Psoas muscle (tissue), 7 donors: ENCODE measurements at regions not wholly inside any gene's neighbourhood (a gene's known extent, or its start where the extent isn't known, plus 50 kb on each side); places are given as distances from the start of the nearest gene placed in this dataset.

Experiments
- ATAC-seq, 4 donors: fragments of 200-7000 bp; cut with Tn5 transposase; one replicate each; pipeline ENCODE4 v1.9.1; 2020; ENCODE audit warnings: moderate library complexity in 3 of 4, mild to moderate bottlenecking in 2 of 4
- DNase-seq, 2 donors: peaks; one replicate each; pipeline ENCODE4 v3.0.0-alpha.2; 2020
- H3K27ac ChIP-seq: fragments of 200-600 bp; one replicate; pipeline ENCODE4 v1.8.0; 2022
- H3K27me3 ChIP-seq, 3 donors: fragments of 200-600 bp in 1 of 3; one replicate each; pipeline versions ENCODE4 v1.6.1 to v1.8.0; 2013 to 2022; ENCODE audit warnings: low read length in 2 of 3, mild to moderate bottlenecking in 2 of 3, moderate library complexity in 1 of 3; ENCODE audit not compliant: insufficient read depth in 3 of 3
- H3K36me3 ChIP-seq, 2 donors: fragments of 200-600 bp in 1 of 2; one replicate each; pipeline versions ENCODE4 v1.6.1 to v1.8.0; 2013 to 2022; ENCODE audit warnings: low read depth in 1 of 2, mild to moderate bottlenecking in 1 of 2, moderate library complexity in 1 of 2; ENCODE audit not compliant: insufficient read depth in 1 of 2
- H3K4me1 ChIP-seq: fragments of 200-600 bp; one replicate; pipeline ENCODE4 v1.8.0; 2022
- H3K4me3 ChIP-seq: fragments of 200-600 bp; one replicate; pipeline ENCODE4 v1.8.0; 2022; ENCODE audit warnings: mild to moderate bottlenecking
- H3K9me3 ChIP-seq: fragments of 200-600 bp; one replicate; pipeline ENCODE4 v1.8.0; 2022
- WGBS, 3 donors: extraction: QIAGEN DNeasy Blood & Tissue Kit; methylation state at CpG; one replicate each; pipeline versions ENCODE4 v1.1.6 to v1.1.7; 2013; 5-methylcytosine and 5-hydroxymethylcytosine counted together
- intact Hi-C, 2 donors: fragments of 100-400 bp; cut with DNase I; formaldehyde crosslinking; loops; one replicate each; pipeline versions ENCODE4 v1.11.0 to v1.14.2; 2022
- TF ChIP-seq, protein P1 (sequence below): fragments of 200-600 bp; IDR thresholded peaks from one replicate; pipeline ENCODE4 v1.8.0; 2022; ENCODE audit warnings: antibody characterized with exemption
- donor health status: healthy with polysubstance abuse.
- donor health status: DM: no; HTN: no; CAD: no; lungs with moderate emphysema.
- donor health status: Bipolar disorder and iron deficiency.
- donor health status: healthy.
- donor health status: DM: yes; HTN: yes; CAD: no.
- donor health status: DM: no; HTN: no; CAD: no.
- donor health status: DM: yes; HTN: yes; CAD: no.

DNA sequence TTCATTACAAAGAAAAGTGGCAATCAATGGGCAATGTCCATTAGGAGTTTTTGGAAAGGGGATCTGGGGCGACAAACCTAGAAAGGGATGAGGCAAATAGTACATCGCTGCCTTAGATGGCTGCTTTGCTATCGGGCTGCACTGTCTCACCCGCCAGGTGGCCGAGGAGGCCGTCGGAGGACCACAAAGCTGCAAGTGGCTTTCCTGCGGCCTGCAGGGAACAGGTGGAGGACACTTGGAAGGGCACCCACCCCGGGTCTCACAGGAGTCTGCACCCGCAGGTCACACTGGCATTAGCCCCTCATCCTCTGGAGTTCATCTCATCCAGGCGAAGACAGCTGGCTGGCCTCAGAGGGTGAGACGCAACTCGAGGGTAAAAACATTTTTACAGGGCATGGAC lies 1392.5 kb downstream of the AACS start:
- Histone ChIP-seq H3K36me3 (no peaks in the 10 kb centered on the region), H3K4me3 (no peak overlapping the region), H3K9me3 (no peaks in the 10 kb centered on the region), H3K4me1 (no peaks in the 10 kb centered on the region), H3K27ac (no peak overlapping the region), H3K27me3 (peaks cover 0 to 2% (median 0%) of the 10 kb centered on the region in 3 donors)
- no peak for DNase-seq
- intact Hi-C loops: no loop called here
- WGBS, 3 donors: 84 to 88% (median 85%) methylated on average over 13 of the region's 13 CpGs
- no peak for ATAC-seq
- TF ChIP-seq, protein P1, sequence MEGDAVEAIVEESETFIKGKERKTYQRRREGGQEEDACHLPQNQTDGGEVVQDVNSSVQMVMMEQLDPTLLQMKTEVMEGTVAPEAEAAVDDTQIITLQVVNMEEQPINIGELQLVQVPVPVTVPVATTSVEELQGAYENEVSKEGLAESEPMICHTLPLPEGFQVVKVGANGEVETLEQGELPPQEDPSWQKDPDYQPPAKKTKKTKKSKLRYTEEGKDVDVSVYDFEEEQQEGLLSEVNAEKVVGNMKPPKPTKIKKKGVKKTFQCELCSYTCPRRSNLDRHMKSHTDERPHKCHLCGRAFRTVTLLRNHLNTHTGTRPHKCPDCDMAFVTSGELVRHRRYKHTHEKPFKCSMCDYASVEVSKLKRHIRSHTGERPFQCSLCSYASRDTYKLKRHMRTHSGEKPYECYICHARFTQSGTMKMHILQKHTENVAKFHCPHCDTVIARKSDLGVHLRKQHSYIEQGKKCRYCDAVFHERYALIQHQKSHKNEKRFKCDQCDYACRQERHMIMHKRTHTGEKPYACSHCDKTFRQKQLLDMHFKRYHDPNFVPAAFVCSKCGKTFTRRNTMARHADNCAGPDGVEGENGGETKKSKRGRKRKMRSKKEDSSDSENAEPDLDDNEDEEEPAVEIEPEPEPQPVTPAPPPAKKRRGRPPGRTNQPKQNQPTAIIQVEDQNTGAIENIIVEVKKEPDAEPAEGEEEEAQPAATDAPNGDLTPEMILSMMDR: no peak

DNA sequence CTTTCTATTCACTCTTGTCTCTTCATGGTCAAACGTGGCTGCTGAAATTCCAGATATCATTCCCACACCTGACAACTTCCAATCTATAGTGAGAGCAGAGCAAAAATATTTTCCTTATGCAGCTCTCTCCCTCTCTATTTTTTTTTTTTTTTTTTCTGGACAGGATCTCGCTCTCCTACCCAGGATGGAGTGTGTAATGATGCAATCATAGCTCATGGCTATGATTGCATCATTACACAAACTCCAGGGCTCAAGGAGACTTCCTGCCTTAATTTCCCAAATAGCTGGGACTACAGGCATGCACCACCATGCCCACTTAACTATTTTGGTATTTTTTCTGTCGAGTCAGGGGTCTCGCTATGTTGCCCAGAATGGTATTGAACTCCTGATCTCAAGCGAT lies 1398.9 kb downstream of the AACS start:
- H3K27ac ChIP-seq: no peak overlapping the region
- no peaks in the 10 kb centered on the region for H3K9me3 ChIP-seq
- intact Hi-C loops: no loop called here
- no peaks in the 10 kb centered on the region for H3K36me3 ChIP-seq
- no peak overlapping the region for H3K4me3 ChIP-seq
- 83 to 84% (median 84%) methylated on average over 5 of the region's 5 CpGs for WGBS, 3 donors
- no peaks in the 10 kb centered on the region for H3K27me3 ChIP-seq
- TF ChIP-seq, protein P1: no peak
- ATAC-seq (no peak), DNase-seq (no peak)
- no peaks in the 10 kb centered on the region for H3K4me1 ChIP-seq

DNA sequence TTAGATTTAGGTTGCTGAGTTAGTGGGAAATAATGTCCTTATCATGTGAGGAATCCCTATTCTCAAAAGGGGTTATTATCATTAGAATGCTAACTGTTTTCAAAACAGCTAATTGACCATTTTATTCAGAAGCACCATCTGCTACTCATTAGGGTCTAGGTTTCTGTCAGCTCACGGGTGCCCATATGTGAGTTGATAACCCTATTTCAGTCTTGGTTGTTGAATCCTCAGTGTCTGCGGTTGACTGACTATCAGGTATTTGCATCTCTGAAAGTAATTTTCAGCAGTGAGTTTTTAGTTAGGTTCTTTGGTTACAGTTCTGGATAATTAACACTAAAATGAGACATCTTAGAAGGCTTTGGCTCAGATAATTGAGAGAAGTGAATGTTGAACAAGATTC lies 1404.0 kb downstream of the AACS start:
- TF ChIP-seq, protein P1: no peak
- no peaks in the 10 kb centered on the region for H3K4me1 ChIP-seq
- intact Hi-C loops: no loop called here
- no peaks in the 10 kb centered on the region for H3K36me3 ChIP-seq
- H3K4me3 ChIP-seq: no peak overlapping the region
- ATAC-seq (no peak), DNase-seq (no peak)
- no peaks in the 10 kb centered on the region for H3K9me3 ChIP-seq
- WGBS, 3 donors: 80 to 93% (median 90%) methylated on average over 2 of the region's 2 CpGs
- no peak overlapping the region for H3K27ac ChIP-seq
- H3K27me3 ChIP-seq: no peaks in the 10 kb centered on the region

DNA sequence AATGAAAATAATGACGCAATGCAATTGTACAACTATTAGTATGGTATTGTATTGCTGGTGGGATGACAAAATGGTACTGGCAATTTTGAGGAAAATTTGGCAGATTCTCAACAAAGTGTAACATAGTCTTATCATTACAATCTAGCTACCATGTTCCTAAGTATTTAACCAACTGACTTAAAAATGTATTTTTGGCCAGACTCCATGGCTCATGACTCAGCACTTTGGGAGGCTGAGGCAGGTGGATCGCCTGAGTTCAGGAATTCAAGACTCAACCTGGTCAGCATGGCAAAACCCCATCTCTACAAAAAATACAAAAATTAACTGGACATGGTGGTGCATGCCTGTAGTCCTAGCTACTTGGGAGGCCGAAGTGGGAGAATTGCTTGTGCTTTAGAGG lies 1409.5 kb downstream of the AACS start:
- ATAC-seq (no peak), DNase-seq (no peak)
- Histone ChIP-seq H3K27ac (no peak overlapping the region), H3K36me3 (no peaks in the 10 kb centered on the region), H3K27me3 (peaks cover 0 to 2% (median 0%) of the 10 kb centered on the region in 3 donors), H3K4me3 (no peak overlapping the region), H3K9me3 (peaks cover 20% of the 10 kb centered on the region), H3K4me1 (no peaks in the 10 kb centered on the region)
- 89 to 93% (median 91%) methylated on average over 3 of the region's 3 CpGs for WGBS, 3 donors
- TF ChIP-seq, protein P1: no peak
- intact Hi-C loops: no loop called here

DNA sequence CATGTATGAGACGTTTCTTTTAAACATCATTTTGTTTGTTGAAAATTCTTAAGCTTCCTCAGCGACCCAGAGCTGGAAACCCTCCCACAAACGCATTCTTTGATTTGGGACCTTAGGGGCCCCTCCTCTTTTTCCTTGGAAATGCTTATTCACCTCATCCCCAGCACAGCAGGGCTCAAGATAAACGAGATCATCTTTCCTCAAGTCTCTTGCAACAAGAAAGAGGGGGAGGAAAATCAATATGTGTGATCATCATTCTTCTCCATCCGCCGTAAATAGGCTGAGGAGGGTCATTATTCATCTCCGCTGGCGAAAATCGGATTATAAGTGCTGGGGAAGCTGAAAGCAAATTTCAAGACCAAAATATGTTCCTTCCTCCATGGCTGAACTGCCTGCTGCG lies 1415.2 kb downstream of the AACS start:
- ATAC-seq: no peak
- DNase-seq: no peak
- intact Hi-C loops: no loop called here
- TF ChIP-seq, protein P1: no peak
- Histone ChIP-seq H3K4me3 (no peak overlapping the region), H3K4me1 (no peaks in the 10 kb centered on the region), H3K27me3 (peaks cover 0 to 2% (median 0%) of the 10 kb centered on the region in 3 donors), H3K9me3 (peaks cover 9% of the 10 kb centered on the region), H3K36me3 (no peaks in the 10 kb centered on the region), H3K27ac (no peak overlapping the region)
- WGBS, 3 donors: 61 to 65% (median 61%) methylated on average over 10 of the region's 10 CpGs
